Loucy (cell line): ENCODE measurements at regions not wholly inside any gene's neighbourhood (a gene's known extent, or its start where the extent isn't known, plus 50 kb on each side); places are given as distances from the start of the nearest gene placed in this dataset.

Experiments
- H2AFZ ChIP-seq: fragments of 200-600 bp; sonication (generic); 2 replicates; pipeline ENCODE4 v1.6.0; 2016; ENCODE audit warnings: antibody characterized with exemption, mild to moderate bottlenecking, low read length, moderate library complexity
- H3F3A ChIP-seq: fragments of 200-600 bp; 2 replicates; pipeline ENCODE4 v1.6.0; 2016; ENCODE audit warnings: antibody characterized with exemption, low read depth, mild to moderate bottlenecking
- H3K27me3 ChIP-seq: fragments of 200-600 bp; sonication (generic); 2 replicates; pipeline ENCODE4 v1.6.1; 2014; ENCODE audit warnings: low read length, mild to moderate bottlenecking; ENCODE audit not compliant: insufficient read depth, poor library complexity, severe bottlenecking
- H3K36me3 ChIP-seq: fragments of 200-600 bp; sonication (generic); 2 replicates; pipeline ENCODE4 v1.6.1; 2016; ENCODE audit warnings: low read length; ENCODE audit not compliant: insufficient read depth
- H3K4me1 ChIP-seq: fragments of 200-600 bp; sonication (generic); 2 replicates; pipeline ENCODE4 v1.5.1; 2014; ENCODE audit warnings: low read length, mild to moderate bottlenecking; ENCODE audit not compliant: insufficient read depth, poor library complexity, severe bottlenecking
- H3K4me2 ChIP-seq: fragments of 200-600 bp; sonication (generic); 2 replicates; pipeline ENCODE4 v1.6.0; 2014; ENCODE audit warnings: antibody characterized with exemption, low read length, low read depth, mild to moderate bottlenecking; ENCODE audit not compliant: poor library complexity, severe bottlenecking
- H3K4me3 ChIP-seq: fragments of 200-600 bp; sonication (generic); 2 replicates; pipeline ENCODE4 v1.5.1; 2014; ENCODE audit warnings: low read length, mild to moderate bottlenecking, mixed read lengths; ENCODE audit not compliant: poor library complexity, severe bottlenecking
- H3K79me2 ChIP-seq: fragments of 200-600 bp; sonication (generic); 2 replicates; pipeline ENCODE4 v1.6.1; 2014; ENCODE audit warnings: low read length; ENCODE audit not compliant: insufficient read depth
- H3K9ac ChIP-seq: fragments of 200-600 bp; sonication (generic); 2 replicates; pipeline ENCODE4 v1.6.0; 2014; ENCODE audit warnings: mild to moderate bottlenecking, low read depth, low read length, moderate library complexity; ENCODE audit not compliant: poor library complexity, severe bottlenecking
- H3K9me2 ChIP-seq: fragments of 200-600 bp; sonication (generic); replicated peaks from 2 replicates; pipeline ENCODE4 v1.6.1; 2016; ENCODE audit warnings: low read depth, low read length, mixed read lengths
- H3K9me3 ChIP-seq: fragments of 200-600 bp; sonication (generic); 2 replicates; pipeline ENCODE4 v1.6.1; 2014; ENCODE audit warnings: mild to moderate bottlenecking, antibody characterized with exemption, low read length, low read depth; ENCODE audit not compliant: insufficient read depth
- H4K20me1 ChIP-seq: fragments of 200-600 bp; sonication (generic); 2 replicates; pipeline ENCODE4 v1.6.0; 2014; ENCODE audit warnings: antibody characterized with exemption, low read length, mild to moderate bottlenecking; ENCODE audit not compliant: insufficient read depth, poor library complexity, severe bottlenecking
- EZH2phosphoT487 ChIP-seq: fragments of 200-600 bp; IDR thresholded peaks from 2 replicates; pipeline ENCODE4 v1.6.1; 2018; ENCODE audit warnings: antibody characterized with exemption, mild to moderate bottlenecking, moderate library complexity, borderline replicate concordance
- TF ChIP-seq, protein P1 (sequence below): fragments of 200-600 bp; sonication (generic); conservative IDR thresholded peaks from 2 replicates; pipeline ENCODE4 v1.5.1; 2014; ENCODE audit warnings: mild to moderate bottlenecking, antibody characterized with exemption, low read length

GRCh38 chr4:131526686-131527085 lies 1622.4 kb upstream of the PCDH10 start:
- H3K27me3 ChIP-seq: no peaks in the 10 kb centered on the region
- H3K4me3 ChIP-seq: no peak overlapping the region
- TF ChIP-seq, protein P1, sequence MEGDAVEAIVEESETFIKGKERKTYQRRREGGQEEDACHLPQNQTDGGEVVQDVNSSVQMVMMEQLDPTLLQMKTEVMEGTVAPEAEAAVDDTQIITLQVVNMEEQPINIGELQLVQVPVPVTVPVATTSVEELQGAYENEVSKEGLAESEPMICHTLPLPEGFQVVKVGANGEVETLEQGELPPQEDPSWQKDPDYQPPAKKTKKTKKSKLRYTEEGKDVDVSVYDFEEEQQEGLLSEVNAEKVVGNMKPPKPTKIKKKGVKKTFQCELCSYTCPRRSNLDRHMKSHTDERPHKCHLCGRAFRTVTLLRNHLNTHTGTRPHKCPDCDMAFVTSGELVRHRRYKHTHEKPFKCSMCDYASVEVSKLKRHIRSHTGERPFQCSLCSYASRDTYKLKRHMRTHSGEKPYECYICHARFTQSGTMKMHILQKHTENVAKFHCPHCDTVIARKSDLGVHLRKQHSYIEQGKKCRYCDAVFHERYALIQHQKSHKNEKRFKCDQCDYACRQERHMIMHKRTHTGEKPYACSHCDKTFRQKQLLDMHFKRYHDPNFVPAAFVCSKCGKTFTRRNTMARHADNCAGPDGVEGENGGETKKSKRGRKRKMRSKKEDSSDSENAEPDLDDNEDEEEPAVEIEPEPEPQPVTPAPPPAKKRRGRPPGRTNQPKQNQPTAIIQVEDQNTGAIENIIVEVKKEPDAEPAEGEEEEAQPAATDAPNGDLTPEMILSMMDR: no peak
- TF ChIP-seq EZH2phosphoT487: no peak
- H3K9ac ChIP-seq: no peak overlapping the region
- no peaks in the 10 kb centered on the region for H3F3A ChIP-seq
- H3K79me2 ChIP-seq: no peaks in the 10 kb centered on the region
- no peak overlapping the region for H3K4me2 ChIP-seq
- 0 out of 2 replicates have a peak, but pooled peaks cover under 1% of the 10 kb centered on the region for H3K9me2 ChIP-seq
- no peak overlapping the region for H2AFZ ChIP-seq
- no peaks in the 10 kb centered on the region for H3K9me3 ChIP-seq
- H3K36me3 ChIP-seq: no peaks in the 10 kb centered on the region
- no peaks in the 10 kb centered on the region for H4K20me1 ChIP-seq
- H3K4me1 ChIP-seq: no peaks in the 10 kb centered on the region

GRCh38 chr4:131531087-131531486 lies 1618.0 kb upstream of the PCDH10 start:
- no peak overlapping the region for H3K4me3 ChIP-seq
- no peak overlapping the region for H2AFZ ChIP-seq
- no peaks in the 10 kb centered on the region for H3K4me1 ChIP-seq
- H3K27me3 ChIP-seq: no peaks in the 10 kb centered on the region
- H3K9me2 ChIP-seq: no peaks in the 10 kb centered on the region
- TF ChIP-seq EZH2phosphoT487: no peak
- TF ChIP-seq, protein P1: no peak
- no peaks in the 10 kb centered on the region for H3K36me3 ChIP-seq
- no peaks in the 10 kb centered on the region for H3K9me3 ChIP-seq
- no peaks in the 10 kb centered on the region for H3K79me2 ChIP-seq
- H3F3A ChIP-seq: no peaks in the 10 kb centered on the region
- H3K9ac ChIP-seq: no peak overlapping the region
- H3K4me2 ChIP-seq: no peak overlapping the region
- H4K20me1 ChIP-seq: no peaks in the 10 kb centered on the region

DNA sequence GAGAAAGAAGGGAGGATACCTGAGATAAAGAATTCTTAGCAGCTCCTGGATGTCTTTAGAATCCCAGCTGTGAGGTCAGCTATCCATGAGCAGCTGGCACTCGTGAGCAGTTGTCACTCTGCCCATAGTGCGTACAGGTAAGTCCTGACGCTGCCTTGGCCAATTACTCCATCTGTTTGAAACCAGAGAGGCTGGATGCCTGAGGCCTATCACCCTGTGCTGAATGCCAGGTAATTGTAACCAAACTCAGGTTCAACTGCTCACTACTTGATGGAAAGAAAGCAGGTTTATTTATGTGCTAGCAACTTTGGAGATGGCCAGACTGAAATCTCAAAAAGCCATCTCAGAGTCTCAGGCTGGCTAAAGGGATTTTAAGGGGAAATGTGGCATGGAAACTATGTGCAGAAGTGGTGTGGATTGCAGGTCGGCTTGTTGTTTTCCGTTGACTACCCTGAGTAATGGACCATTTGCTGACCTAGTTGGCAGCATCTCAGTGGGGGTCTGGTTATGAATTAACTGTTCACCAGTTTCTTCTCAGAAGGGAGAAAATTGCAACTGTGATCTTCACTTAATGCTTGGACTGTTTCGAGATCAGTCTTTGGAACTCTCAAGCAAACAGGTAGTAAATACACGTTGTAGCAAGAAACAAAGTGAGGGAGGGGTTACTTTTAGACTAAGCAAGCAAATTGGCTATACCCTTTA lies 1614.0 kb upstream of the PCDH10 start:
- TF ChIP-seq, protein P1: no peak
- TF ChIP-seq EZH2phosphoT487: no peak
- H3K4me1 ChIP-seq: no peaks in the 10 kb centered on the region
- H3K9me3 ChIP-seq: no peaks in the 10 kb centered on the region
- no peaks in the 10 kb centered on the region for H3K36me3 ChIP-seq
- H3K9me2 ChIP-seq: no peaks in the 10 kb centered on the region
- no peaks in the 10 kb centered on the region for H3K27me3 ChIP-seq
- H3K4me2 ChIP-seq: no peak overlapping the region
- H3F3A ChIP-seq: no peaks in the 10 kb centered on the region
- H3K9ac ChIP-seq: no peak overlapping the region
- no peaks in the 10 kb centered on the region for H4K20me1 ChIP-seq
- no peak overlapping the region for H2AFZ ChIP-seq
- H3K79me2 ChIP-seq: no peaks in the 10 kb centered on the region
- H3K4me3 ChIP-seq: no peak overlapping the region
